GM18520 (cell line): ENCODE measurements at regions not wholly inside any gene's neighbourhood (a gene's known extent, or its start where the extent isn't known, plus 50 kb on each side); places are given as distances from the start of the nearest gene placed in this dataset.
"Not testable (repeated sequence)": the region's sequence is repeated elsewhere in the genome, so short reads cannot be mapped to it uniquely, and the experiment has no call there.

Source experiments
- ATAC-seq: cut with Tn5 transposase; IDR thresholded peaks from one replicate; pipeline ENCODE4 v1.9.1; 2021; ENCODE audit not compliant: unreplicated experiment

DNA sequence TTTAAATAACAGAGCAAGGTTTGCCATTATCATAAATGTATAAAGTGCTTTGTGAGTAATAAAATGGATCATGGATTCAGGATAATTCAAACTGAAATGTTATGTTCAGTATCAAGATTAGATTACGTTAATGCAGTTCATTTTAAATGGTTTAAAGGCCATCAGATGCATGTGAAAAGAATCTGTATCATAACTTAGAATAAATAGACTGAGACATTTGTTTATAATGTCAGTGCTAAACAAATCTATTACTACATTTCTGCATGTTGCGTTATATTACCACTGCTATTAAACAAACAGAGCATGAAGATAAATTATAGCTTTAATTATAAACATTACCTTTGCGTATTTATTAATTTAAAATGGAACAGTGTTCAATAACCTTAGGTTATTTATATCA is 160.2 kb downstream of the TOX3 start:
- ATAC-seq, result no peak

DNA sequence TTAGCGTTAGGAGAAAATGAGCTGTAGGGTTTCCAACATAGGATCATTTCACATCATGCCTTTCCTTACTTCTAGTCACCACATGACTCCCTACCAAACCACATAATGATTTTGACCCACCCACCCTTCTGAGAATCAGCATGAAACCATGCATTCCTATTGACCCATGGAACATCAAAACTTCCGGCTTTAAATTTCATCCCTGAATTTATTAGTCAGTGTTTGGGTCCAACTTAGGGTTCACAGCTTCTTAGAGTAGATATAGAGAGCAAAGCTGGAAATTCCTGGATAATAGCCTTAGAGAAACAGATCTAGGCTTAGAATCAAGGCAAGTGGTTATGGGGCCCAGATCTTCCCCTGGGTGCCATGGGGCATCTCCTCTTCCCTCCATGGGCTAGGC is 162.6 kb downstream of the TOX3 start:
- no peak for ATAC-seq

DNA sequence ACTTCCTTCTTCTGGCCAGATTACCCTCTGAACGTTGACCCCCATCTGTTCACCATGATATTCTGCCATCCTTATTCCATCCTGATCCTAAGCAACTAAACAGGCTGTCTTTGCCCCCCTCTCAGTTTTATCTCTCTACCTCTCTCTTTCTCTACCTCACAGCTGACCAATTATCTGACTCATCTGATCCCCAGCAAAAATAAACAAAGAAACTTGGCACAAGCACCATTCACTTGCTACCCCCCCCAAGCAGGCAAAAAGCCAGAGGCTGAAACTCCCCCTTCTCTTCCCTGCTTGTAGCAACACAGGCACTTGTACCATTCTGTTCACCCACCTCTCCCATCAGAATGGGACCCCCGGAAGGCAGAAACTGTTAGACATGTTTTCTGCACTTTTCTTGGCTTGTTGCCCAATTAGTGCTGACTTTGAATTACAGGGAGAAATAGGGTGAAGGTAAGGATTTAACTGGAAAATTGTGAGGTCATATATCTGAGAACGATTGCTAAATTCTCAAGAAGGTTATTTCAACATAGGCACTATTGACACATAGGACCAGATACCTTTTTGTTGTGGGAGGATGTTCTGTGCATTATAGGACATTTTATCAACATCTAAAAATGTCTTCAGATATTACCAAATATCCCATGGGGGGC is 163.2 kb downstream of the TOX3 start:
- no peak for ATAC-seq

DNA sequence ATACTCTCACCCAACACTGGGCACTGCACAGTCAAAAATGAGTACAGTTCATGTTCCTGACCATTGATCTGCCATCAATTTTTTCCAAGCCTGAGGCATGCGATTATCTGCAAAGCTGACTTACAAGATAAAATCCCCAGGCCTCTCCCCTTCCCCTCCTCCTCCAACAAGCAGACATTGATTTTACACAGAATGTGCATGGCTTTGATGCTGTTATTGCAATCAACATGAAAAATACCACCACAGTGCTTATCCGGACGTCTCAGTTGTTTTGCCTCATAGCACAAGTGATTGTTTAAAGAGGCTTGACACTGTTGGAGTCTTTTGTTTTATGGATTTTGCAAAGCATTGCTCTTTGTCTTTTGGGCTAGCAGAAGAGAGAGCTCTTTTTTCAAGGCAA is 163.8 kb downstream of the TOX3 start:
- no peak for ATAC-seq

DNA sequence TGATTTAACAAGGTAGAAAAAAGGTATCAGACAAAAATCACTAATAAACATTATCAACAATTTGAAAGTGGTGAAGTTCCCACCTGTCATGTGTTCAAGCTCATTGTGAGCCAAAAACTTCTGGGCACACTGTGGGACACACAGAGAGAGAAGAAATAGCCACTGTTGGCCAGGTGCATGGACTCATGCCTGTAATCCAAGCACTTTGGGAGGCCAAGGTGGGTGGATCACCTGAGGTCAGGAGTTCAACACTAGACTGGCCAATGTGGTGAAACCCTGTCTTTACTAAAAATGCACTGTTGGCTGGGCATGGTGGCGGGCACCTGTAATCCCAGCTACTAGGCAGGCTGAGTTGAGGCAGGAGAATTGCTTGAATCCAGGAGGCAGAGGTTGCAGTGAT is 167.4 kb downstream of the TOX3 start:
- ATAC-seq, result no peak

DNA sequence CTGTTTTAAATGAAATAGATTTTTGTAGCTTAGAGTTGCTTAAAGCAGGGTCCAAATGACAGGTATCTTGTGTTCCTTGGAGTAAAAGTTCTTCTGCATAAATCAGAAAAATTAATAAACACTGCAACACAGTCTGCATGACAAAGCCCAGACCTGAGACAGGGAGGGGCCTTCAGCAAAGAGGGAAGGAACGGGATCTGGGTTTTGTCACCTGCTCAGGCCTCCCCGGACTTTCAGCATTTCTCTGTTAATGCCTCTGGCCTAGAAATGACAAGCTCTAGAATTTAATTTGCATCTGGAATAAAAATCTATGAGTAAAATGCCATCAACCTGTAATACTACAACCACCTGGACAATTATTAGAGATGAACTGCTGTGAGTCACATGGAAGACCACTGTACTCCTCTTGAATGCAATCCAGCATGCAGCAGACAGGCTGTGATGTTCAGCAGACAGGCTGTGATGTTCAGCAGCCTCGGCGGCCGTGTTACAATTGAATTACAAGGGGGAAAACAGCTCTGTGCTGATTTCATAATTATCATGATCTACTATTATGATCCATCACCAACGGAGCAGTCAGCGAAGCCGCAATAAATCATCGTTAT is 170.2 kb downstream of the TOX3 start:
- no peak for ATAC-seq

DNA sequence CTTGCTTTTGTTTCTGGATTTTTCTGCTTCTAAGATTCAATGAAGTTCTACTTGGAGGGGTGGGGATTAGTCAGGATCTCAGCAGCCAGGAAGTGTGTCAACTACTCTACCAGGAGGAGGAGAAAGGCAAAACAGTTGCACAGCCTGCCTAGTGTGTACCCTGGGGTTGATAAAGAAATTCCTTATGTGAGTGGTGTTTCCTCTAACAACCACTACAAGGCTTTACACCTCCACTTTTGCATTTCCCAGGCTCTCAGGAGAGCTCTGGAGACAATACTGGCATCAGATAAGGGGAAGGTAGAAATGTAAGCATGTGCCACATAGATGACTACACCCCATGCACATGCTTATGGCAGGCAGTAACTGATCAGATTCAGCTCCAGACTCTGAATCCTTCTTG is 174.6 kb downstream of the TOX3 start:
- ATAC-seq, result no peak

DNA sequence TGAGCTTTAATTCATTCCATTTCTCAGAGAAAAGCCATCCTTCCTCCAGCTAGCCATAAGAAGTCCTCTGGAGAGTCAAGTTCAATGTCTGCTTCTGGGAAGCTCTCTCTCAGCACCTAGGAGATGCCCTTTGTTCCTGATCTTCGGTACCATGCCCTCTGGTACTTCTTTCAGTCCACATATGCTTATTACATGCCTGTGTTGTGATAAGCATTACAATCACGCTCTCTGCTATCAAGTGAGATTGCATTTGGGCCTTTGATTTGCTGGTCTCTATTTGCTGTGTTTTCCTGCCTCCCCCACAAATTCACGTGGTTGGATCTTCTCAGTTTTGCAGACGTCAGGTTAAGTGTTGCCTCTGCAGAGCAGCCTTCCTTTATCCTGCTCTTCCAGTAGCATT is 178.1 kb downstream of the TOX3 start:
- no peak for ATAC-seq

DNA sequence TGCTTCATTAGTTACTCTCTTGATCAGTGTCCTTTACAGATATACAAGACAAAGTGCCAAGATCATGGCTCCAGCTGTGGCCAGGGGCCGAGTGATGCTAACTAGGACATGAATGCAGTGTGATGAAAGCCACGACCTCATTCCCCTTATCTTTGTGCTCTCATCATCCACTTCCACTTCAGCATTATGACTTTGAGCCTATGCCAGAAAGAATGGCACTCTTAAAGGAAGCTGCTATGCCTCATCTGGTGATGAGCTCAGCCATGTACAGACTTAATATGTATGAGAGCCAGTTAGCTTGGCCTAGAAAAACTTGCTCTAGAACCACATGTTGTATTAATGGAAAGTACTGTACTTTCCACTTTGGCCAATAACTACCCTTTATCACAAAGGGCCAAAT is 179.1 kb downstream of the TOX3 start:
- ATAC-seq, result no peak

DNA sequence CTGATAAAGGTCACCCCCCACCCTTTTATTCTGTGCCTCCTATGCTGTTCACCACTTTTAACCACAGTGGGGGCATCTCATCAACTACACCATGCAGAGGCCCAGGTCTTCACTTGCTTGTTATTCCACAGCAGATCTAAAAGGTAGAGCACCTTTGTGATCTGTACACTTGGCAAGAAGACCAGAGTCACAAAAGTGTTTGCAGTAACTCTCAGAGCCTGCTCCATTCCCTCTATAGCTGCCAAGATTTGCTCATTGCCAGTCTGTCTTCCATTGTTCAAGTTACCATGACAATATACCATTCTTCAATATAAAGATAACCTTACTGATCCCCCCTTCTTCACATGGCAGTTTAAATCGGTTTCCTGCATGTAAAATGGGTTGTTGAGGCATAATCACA is 180.0 kb downstream of the TOX3 start:
- ATAC-seq, result no peak

DNA sequence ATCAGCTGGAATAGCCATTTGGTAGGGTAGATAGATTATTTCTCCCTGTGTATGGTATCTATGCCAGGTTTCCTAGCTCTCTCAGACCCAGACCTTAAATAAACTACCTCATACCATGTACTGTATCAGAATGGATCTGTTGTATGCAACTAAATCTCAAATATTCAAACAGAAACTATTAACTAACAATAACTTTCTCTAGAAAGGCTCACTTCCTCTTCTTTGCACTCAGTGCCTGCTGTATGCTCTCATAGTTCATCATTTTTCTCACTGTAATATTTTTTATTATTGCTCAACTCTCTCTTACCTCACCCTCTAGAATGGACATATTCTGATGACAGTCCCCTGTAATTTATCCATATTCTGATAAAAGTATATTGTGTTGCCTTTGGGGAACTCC is 182.4 kb downstream of the TOX3 start:
- no peak for ATAC-seq

DNA sequence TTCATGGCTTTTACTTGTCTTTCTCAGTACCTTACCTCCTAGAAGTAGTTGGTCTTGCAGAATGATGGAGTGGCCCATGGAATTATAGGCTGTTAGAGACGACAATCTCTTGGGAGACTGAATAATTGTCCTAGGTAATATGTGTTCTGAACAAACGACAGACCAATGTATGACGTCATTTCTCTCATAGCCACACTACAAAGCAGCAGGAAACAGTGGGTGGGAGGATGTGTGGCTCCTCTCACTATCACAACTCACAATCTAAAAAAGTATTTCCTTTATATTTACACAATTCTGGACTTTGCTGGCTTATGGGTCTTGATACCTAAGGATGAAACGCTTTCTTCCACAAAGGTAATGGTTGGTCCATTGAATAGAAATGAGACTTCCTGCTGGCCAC is 183.9 kb downstream of the TOX3 start:
- ATAC-seq, result no peak

DNA sequence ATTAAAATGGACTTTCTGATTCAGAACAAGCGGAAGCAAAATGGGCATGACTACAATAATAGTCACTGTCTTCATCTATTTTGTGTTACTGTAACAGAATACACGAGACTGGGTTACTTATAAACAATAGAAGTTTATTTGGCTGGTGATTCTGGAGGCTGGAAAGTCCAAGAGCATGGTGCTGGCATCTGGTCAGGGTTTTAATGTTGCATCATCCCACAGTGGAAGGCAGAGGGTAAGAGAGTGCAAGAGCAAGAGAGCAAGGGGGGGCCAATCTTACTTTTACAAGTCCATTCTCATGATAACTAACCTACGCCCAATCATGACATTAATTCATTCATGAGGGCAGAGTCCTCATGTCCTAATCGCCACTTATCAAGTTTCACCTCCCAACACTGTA is 189.2 kb downstream of the TOX3 start:
- no peak for ATAC-seq

DNA sequence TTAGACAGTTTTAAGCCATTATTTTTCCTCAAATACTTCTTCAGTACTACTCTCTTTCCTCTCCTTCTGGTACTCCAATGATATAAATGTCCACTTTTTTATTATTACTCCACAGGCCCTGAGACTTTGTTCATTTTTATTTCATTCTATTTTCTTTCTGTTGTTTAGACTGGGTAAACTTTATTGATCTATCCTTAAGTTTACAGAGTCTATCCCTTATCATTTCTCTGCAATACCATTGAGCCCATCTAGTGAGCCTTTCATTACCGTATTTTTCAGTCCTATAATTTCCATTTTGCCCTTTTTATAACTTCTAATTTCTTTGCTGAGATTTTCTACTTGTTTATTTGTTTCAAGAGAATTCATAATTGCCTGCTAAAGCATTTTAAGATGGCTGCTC is 193.7 kb downstream of the TOX3 start:
- no peak for ATAC-seq

DNA sequence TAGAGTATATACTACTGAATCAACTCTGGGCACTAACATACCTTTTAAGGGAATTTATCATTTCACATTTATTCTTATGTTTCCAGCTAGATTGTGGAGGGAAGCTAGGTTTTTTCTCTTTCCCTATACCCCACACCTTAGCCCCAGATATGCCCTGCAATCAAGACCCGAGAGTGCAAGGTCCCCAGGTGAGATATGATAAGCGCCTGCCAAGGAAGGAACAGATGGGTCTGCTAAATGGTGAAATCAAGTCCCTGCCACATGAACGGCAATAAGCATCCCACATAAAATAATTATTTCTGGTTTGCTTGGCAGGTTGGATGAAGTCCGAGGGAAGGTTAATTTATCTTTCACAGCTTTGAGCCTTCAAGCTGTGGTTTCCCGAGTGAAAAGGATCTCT is 195.5 kb downstream of the TOX3 start:
- no peak for ATAC-seq

DNA sequence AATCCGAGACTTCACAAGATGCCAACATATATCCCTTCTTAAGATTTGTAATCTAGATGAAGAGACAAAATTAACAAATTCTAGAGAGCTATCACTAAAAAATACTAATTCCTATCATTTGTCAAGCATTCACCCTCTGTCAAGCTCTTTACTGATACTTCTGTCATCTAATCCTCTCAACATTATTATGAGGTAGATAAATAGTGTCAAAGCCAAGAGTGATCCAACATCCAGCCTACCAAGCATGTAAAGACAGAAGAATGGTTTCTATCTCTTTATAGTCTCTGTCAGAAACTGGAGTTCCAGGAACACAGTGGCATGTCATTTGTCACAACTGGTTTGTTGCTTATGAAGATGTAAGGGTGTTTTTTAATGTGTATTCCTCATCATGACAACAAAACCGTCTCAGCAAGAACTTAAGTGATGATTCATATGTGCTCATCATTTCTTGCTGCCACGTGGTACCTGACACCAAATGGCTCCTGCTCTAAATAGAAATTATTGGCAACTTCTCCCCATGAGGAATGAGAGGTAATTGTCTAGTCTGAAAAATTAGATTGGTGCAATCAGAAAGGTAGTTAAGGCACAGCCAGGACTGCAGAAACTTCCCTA is 196.8 kb downstream of the TOX3 start:
- no peak for ATAC-seq

DNA sequence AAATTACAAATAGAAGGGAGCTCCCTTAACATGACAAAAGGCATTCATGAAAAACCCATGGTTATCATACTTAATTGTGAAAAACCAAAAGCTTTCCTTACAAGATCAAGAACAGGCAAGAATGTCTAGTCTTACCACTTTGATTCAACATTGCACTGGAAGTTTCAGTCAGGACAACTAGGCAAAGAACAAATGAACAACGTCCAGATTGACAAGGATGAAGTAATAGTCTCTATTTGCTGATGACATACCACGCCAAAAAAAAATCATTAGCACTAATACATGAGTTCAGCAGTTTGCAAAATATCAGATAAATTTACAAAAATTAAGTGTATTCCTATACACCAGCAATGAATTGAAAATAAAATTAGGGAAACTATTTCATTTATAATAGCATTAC is 200.2 kb downstream of the TOX3 start:
- no peak for ATAC-seq

DNA sequence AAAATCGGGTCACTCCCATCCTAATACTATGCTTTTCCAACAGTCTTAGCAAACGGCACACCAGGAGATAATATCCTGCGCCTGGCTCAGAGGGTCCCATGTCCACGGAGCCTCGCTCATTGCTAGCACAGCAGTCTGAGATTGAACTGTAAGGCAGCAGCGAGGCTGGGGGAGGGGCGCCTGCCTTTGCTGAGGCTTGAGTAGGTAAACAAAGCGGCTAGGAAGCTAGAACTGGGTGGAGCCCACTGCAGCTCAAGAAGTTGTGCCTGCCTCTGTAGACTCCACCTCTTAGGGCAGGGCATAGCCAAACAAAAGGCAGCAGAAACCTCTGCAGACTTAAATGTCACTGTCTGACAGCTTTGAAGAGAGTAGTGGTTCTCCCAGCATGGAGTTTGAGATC is 213.3 kb downstream of the TOX3 start:
- not testable (repeated sequence) for ATAC-seq

DNA sequence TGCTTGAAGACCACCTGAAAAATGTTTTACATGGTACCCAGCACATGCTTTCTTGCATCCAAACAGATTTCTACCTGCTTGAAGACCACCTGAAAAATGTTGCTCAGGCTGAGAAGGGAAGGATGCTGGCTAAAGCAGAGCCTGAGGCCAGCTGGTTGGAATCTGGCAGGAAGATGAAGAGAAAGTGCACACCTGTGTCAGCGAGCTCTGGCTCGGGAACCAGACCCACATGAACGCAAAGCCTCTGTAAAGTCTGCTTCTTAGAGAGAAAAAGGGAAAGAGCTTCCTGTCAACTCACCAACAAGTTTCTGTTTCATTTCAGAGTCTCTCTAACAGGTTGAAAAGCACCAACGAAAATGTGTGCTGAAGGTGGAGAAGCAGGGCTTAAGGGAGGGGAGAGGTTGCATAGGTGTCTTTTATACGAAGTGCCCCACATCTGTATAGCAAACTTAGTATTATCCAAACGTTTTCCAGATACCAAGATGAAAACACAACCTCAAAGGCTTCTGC is 226.0 kb downstream of the TOX3 start:
- ATAC-seq, result no peak

DNA sequence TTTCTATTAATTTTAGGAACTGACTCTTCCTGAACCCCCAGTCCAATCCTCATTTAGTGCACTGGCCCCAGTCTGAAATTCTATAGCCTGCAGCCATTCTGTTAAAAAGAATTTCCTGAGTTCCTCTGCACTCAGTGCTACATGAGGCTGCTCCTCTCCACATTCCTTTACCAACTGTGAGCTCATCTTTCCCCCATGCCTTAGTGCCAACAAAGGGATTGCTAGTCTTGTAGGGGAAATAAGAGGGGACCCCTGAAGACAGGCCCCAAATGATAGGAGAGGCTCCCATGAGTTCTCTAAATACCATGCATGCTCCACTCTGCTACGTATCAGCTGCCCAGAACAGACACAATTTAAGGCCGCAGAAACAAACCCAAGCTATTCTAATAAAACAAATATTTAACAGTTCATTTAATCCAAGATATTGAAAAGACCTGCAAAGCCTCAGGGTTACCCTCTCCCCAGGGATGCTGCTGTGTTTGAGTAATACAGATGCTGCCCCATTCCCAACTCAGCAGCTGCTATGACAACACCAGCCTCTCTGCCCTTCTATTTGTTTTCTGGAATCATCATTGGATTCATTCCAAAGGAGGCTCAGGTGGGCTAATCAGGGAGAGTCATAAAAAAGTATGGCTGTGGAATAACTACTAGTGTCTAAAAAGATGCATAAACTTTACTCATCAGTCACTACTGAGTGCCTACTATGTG is 228.5 kb downstream of the TOX3 start:
- no peak for ATAC-seq

DNA sequence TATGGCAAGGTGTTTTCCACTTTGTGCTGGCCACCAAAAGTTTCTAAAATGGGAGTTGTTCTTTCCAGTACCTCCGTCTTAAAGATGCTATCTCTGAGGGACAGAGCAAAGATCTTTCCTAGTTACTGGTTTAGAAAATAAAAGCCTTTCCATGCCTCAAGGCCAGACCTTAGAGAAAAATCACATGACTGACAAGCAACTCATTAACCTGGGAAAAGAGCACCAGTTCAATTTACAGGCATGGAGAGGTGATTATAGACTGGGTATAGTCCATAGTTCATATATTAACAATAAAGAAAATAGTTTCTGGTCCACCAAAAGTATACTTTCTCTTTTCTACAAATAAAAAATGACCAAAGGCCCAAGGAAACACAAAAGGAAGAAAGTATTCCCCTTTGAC is 230.7 kb downstream of the TOX3 start:
- ATAC-seq, result no peak

DNA sequence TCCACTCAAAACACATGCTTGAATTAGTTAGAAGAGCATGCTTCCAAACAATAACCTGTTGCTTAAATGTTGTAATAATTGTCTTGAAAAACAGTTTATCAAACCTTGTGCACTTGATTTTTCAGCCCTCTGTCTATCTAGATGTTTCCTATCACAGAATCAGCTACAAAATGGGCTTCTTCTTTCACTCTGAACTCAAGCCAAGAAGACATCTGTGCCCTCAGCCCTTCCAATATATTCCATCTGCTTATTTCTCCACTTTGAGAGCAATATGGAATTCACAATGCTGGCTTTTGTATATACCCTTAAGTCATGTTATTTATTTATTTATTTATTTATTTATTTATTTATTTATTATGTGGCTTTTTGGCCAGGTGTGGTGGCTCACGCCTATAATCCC is 234.2 kb downstream of the TOX3 start:
- no peak for ATAC-seq
